NCI-H345 (cell line): ENCODE measurements at regions not wholly inside any gene's neighbourhood (a gene's known extent, or its start where the extent isn't known, plus 50 kb on each side); places are given as distances from the start of the nearest gene placed in this dataset.

Experiments used
- DNase-seq: peaks from one replicate; lab custom pipeline; 2025; lab: John Stamatoyannopoulos, UW

- DNase-seq, result no peak
Measured at GRCh38 chr2:196224756-196225155, 53.4 kb upstream of the STK17B start.

GRCh38 chr2:196225213-196225612, 53.8 kb upstream of the STK17B start:
- DNase-seq, result no peak

GRCh38 chr2:196226058-196226706, 54.8 kb upstream of the STK17B start:
- no peak for DNase-seq

- DNase-seq, result no peak
Measured at GRCh38 chr2:196226707-196227065, 55.3 kb upstream of the STK17B start.

GRCh38 chr2:196229013-196229412, 57.6 kb upstream of the STK17B start:
- no peak for DNase-seq

- DNase-seq, result no peak
Measured at GRCh38 chr2:196230061-196230854, 58.9 kb upstream of the STK17B start.

GRCh38 chr2:196233021-196233804, 61.8 kb upstream of the STK17B start:
- DNase-seq, result no peak

- no peak for DNase-seq
Measured at GRCh38 chr2:196233805-196234475, 62.6 kb upstream of the STK17B start.

GRCh38 chr2:196234672-196235071, 63.3 kb upstream of the STK17B start:
- DNase-seq, result no peak

- DNase-seq, result no peak
Measured at GRCh38 chr2:196238836-196239380, 67.5 kb upstream of the STK17B start.

- no peak for DNase-seq
Measured at GRCh38 chr2:196239622-196240587, 68.5 kb upstream of the STK17B start.

GRCh38 chr2:196241175-196241574, 69.8 kb upstream of the STK17B start:
- no peak for DNase-seq

GRCh38 chr2:196242131-196242620, 70.8 kb upstream of the STK17B start:
- DNase-seq, result no peak

- no peak for DNase-seq
Measured at GRCh38 chr2:196244516-196244915, 73.1 kb upstream of the STK17B start.

GRCh38 chr2:196244966-196245365, 73.6 kb upstream of the STK17B start:
- no peak for DNase-seq

- DNase-seq, result no peak
Measured at GRCh38 chr2:196245378-196246140, 74.2 kb upstream of the STK17B start.

- no peak for DNase-seq
Measured at GRCh38 chr2:196247114-196247975, 76.0 kb upstream of the STK17B start.

GRCh38 chr2:196247976-196248280, 76.5 kb upstream of the STK17B start:
- DNase-seq, result no peak

GRCh38 chr2:196248467-196249094, 77.2 kb upstream of the STK17B start:
- DNase-seq, result no peak
